NCI-H510A treated with DMSO at 0.1 percent for 48 hours (cell line): ENCODE measurements at regions not wholly inside any gene's neighbourhood (a gene's known extent, or its start where the extent isn't known, plus 50 kb on each side); places are given as distances from the start of the nearest gene placed in this dataset.

ENCODE experiments used
- DNase-seq: peaks from one replicate; lab custom pipeline; 2025; lab: John Stamatoyannopoulos, UW

DNA sequence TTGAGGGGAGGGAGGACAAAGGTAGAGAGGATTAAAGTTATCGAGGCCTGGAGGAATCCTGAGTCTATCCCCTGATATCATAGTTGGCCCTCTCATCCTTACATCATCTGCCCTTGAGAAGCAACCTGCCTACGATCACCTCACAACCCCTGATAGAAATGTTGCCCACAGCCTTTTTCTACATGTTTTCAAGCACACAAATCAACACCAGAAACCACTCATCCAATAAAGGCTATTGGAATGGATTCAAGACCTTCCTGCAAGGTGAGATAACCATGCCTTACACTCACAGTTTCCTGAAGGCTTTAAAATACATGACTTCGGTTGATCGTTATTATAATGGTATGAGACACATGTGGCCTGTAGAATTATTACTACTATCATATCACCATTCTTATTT, 175.7 kb upstream of the EGLN3 start:
- no peak for DNase-seq

DNA sequence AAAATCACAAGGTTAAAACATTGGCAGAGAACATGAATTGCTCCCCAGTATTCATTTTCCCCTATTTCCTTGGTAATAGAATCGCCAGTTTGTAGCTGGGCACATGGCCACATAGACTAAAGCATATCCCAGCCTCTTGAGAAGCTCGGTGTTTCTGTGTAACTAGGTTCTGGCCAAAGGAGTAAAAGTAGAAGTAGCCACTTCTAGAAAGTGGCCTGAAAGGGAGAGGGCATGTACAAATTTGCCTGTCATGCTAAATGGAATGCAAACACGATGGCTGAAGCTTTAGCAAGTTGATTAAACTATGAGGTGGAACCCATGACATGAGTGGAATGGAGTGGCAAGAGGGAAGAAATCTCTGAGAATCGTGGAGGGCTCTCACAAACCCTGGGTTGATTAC, 173.7 kb upstream of the EGLN3 start:
- no peak for DNase-seq

DNA sequence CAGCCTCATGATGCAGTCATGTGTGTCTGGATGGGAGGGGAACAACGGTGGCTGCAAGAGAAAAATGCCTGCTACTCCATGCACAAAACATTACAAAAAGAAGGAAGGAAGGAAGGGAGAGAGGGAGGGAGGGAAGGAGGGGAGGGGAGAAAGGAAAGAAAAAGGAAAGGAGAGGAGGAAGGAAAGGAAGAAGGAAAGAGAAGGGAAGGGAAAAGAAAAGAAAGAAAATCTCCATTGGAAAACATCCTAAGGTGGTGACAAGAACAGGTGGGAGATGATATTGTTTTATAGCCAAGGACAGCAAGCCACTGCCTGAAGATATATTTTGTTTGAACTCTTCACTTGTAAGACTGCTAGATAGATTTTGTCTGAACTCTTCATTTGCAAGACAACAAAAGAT, 171.8 kb upstream of the EGLN3 start:
- DNase-seq, result no peak

DNA sequence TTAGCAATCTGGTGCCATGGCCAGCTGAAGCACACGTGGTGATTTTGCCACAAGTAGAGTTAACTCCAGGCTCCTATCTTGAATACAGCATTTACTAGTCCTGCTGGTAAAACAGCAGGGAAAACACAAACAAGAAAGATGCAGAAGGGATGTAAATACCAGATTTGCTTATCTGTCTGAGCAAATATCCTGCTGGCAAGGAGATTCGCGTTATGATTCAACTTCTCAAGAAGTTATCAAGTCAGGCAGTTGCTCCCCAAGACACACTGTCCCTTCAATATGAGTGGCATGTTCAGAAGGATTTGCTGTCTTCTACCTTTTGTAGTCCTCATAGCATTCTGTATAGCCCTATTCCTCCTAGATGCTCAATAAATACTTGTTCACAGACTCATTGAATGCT, 171.2 kb upstream of the EGLN3 start:
- DNase-seq, result no peak

DNA sequence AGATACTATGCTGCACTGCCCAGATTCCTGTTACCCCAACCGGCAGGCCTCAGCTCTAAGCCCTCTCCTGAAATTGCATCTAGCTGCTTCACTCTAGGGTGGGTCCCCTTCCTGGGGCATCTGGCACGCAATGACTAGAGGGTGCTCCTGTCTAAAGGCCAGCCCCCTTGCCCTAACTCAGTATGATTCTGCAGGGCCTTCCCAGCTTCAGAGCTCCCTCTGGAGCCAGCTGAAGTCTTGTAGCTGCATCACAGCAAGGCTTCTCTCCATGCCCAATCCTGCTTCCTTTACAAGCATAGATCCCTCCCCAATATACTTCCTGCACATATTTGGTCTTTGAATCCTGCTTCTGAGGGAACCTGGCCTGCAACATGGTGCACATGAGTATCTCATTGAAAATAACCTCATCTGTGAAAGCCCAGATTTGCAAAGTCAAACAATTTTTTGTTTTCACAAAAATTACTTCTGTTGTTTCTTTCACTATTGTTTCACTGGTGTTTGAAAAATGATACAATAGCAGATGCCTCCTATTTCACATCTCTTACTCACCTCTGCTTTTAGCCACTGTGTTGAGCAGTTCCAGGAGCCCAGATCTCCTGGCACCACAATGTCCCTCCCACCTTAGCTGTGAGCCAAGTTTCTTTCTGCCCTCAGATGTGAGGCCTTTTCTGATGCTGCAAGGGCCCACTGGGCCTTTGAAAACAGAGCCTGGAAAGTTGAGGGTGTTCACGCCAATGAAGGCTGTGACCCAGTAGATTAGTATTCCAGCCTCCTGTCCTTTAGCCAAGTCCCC, 169.5 kb upstream of the EGLN3 start:
- DNase-seq, result peak; percentile 3

DNA sequence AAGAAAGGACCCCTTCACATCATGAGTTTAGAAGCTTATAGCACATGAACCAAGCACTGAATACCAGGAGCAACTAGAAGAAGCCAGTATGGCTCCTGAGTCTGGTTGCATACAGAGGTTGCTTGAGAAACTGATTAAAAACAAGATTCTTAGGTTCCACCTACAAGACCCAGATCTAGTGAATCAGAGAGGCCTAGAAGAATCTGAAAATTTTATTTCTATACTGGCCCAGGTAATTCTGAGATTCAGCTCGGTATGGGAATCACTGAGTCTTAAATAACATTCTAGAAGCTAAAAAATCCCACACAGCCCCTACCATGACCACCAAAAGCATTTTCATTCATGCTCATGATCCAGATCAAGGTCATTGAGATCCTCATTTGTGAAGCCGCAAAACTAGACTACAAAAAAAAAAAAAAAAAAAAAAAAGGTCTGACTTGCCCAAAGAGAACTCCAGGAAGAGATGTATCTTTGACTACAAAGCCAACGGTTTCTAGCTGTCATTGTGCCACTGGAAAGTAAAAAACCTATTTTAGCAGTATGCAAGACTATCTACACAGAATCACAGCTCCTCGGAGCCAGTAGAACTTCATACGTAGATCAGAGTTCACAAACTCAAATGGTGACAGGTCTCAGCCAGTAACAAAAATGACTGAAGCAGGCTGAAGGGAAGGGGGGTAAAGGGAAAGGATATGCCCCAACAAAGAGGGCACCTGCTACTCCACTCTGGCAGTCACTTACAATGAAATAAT, 168.4 kb upstream of the EGLN3 start:
- DNase-seq, result no peak

DNA sequence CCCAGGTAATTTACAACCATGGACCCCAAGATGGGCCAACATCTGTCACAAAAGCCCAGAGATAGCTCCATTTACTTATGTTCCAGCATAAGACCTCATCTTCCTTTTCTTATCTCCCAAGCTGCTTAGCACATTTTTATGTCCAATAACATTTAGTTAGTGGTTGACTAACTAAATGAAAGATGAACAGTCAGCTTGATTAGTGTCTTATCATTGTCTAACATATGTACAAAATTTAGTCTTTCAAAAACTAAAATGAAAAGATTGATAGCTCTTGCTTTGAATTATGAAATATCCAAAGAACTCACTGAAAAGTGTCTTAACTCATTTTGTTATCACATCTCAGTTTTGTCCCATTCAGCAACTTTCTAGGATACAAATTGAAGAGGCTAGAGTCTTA, 163.1 kb upstream of the EGLN3 start:
- DNase-seq, result no peak

DNA sequence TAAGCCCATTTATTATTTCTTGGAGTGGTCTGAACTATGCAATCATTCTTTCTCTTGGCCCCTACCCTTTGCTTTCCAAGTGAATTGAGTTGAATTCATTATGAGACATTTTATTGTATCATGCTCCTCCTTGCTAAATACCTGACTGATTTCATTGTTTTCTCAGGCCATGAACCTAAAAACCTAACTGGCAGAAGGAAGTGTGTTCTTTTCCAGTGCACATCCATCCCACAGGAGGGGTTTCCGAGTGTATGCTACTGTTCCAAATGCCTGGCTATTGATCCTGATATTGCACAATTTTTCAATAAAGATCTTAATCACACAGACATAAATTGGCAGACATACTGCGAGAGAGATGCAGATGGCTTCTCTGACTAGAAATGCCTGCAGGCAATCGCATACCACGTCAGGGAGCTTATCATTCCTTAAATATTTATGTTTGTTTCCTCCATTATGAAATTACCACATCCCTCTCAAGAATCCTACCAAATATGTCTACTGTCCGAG, 162.2 kb upstream of the EGLN3 start:
- no peak for DNase-seq

DNA sequence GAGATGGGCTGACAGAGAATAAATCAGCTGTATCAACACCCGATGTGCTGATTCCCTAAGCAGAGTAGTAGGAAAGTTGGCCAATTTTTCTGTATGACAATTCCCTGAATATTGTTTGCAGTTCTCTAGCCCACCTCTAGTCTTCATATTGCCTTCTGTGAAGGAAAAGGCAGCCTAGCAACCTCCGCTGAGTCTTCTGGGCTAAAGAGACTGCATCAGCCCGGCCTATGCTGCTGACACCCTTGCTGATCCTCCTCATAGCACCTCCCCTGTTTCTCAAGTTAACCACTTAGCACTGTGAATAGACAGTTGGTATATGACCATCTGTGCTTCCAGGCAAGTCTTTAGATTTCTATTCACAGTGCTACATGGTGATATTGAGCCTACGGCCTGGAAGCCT, 161.1 kb upstream of the EGLN3 start:
- DNase-seq, result no peak

DNA sequence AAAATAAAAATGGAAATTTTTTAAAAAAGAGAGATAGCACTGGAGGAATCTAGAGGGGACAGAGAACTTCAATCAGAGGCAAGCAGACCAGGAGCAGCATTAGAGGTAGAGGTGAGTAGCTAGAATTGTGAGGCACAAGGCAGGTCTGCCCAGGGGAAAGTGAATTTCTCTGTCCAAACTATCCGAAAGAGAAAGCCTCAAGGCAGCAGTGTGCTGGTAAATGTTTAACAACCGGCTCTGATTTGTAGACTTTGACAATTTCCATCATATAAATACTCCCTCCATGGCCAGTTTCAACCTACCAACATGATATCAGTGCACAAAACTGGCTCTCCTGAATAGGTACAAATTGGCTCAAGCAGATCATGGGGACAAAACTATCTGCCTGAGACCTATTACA, 160.6 kb upstream of the EGLN3 start:
- no peak for DNase-seq

DNA sequence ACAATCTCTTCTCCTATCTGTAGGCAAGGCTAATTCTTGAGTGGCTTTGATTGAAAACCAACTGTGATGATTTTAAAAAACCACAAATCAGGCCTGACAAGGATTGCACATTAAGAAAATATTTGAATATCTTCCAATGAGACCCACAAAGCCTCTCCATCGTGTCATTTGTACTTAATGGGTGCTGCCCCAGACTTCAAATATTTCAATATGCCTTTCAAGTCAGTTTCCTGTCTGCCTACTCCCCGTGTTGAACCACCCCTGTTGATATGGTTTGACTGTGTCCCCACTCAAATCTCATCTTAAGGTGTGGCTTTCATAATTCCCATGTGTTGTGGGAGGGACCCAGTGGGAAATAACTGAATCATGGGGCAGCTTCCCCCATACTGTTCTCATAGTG, 159.7 kb upstream of the EGLN3 start:
- no peak for DNase-seq

DNA sequence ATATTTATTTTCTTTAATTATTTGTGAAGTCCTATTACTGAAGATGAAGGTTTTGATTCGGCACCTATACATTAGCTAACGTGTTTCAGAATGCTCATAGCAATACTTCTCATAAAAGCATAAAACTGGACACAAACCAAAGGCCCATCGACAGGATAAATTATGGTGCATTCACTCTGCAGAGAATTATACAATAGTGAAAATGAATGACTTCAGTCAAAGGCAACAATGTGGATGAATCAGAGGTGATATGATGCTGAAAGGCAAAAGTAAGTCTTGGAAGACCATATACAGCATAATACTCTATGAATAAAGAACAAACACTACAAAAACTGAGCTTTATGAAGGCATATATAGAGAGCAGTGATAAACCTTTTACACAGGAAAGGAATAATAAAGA, 156.6 kb upstream of the EGLN3 start:
- DNase-seq, result no peak

DNA sequence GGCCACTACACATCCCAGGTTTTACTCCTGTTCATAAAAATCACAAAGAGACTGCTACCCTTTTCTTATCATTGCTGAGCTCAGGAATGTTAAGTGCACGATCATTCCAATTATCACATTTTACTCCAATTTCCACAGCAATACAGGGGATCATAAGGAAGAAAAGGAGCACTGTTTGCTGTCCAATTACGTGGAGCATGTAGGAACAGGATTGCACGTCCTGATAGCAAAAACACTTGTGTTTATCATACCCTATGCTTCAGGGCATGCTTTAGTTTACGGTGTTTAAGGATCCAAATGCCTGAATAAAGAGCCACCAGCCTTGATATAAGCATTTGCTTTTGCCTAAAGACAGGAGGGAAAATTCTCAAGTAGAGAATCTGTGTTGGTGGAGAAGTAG, 155.4 kb upstream of the EGLN3 start:
- no peak for DNase-seq

DNA sequence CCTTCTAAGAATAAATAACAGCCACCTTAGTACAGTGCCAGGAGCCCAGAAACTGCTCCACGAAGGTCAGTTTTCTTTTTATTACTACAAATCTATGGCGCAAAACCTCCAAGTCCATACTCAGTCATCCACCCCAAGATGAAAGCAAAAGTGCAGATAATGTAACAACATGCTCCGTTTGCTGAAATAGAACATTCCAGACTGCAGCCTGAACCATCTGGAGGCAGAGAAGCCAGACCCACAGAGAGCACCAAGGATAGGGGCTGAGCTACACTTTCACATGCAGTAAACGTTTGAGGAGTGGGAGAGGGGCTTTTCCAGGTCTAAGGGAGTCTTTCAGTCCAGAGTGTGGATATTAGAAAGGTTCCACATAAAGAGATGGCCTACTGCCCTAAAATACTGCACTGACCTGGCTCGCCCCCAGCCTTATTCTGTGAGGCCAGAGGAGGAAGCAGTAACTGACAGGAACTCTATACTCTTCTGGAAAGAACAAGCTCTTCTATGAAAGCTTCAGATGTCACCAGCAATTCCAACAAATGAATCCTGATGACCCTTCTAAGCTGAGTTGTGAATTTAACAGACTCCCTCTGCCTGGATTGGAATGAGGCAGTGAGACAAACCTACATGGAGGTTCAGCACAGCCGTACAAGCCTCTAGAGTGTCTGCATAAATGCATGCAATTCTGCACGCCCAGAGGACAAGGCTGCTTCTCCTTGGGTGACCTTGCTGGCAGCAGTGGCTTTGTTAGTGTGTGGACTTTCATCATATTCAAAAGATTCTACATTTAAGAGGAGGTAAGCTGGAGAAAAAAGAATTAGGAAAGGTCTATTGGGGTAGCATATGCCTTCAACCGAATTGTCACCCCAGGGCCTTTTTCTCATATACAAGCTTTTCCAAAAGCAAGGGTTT, 153.9 kb upstream of the EGLN3 start:
- no peak for DNase-seq

DNA sequence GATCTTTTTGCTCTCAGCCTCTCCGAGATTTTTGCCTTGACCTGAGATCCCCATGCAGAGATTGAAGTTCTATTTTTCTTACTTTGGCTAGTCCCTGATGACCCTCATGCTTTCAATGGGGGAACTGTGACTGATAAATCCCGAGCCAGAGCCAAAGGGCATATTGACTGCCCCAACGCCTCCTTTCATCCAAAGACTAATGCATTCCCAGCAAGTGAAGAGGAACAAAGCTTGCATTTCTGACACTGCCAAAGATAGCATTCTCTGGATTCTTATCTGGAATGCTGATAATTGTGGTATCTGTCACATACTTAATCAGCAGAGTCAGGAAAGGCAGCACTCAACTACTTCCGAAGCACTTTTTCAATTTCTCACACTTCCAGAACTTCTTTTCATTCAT, 152.3 kb upstream of the EGLN3 start:
- no peak for DNase-seq

DNA sequence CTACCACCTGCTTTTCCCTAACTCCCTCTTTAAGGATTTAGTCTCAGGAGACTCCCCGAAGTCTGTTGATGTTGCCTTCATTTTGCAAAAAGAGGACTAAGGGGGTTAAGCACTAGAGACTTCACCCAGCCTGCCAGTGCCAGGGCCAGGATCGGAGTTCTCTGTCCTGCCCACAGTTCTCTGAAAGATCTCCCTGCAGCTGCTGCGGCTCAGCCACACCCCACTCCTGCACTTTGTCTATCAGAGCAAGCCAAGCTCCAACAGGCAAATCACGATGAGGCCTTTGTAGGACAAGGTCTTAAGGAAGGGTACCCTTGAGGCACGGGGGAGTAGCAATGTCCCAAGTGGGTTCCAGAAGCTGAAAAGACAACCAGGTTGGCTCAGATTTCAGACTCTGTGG, 148.8 kb upstream of the EGLN3 start:
- no peak for DNase-seq

DNA sequence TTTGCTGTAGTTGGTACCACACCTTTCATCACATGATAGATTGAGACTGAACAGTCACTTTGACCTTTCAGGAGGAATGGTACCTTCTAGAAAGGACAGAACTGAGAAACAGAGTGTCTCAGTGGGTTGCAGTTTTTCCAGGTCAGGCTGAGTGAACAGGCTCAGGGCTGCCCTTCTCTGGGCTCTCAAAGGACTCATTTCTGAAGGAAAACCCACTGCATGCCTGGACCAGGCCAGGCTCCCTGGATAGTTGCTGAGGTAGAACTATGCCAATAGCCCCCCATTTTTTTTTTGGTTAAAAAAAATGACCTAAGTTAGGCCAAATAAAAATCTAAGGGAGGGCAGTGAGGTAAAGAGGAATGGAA, 148.1 kb upstream of the EGLN3 start:
- DNase-seq, result no peak

DNA sequence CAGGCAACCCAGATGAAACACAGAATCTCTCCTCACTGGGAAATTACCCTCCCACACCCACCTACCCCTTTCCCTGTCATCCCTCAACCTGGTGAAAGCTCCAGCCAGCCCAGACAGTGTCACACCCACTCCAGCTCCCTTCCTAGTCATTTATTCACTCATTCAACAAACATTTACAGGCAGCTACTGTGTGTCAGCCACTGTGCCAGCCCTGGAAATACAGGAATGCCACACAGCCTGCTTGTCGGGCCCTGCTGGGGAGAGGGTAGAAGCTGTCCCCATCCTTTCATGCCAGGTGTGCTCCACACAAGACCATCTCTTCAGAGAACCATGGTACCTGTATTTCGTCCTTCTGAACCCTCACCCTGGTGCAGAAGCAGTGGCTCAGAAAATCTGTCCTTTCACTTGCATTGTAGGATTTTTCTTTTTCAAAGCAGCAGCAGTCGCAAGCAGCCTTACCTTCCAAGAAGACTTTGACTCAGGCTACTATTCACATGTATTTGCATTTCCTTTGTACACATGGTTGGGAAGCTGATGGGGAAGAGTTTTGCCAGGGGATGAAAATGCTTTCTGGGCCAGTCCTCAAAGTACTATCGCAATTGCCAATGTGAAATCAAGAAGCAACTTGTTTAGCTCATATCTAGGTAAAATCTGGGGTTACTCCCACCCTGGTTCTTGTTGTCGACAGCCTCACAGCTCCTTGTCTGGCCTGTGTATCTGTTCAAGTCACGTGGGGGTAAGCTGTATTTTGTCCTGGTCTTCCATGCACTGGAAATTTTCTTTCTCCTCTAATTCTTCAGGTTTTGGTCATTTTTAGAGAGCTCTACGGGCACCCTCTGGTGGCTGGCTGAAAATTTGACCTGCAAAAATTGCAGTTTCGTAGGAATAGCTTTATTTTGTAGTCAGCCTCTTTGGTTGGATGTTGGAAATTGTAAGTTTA, 147.4 kb upstream of the EGLN3 start:
- DNase-seq, result no peak

DNA sequence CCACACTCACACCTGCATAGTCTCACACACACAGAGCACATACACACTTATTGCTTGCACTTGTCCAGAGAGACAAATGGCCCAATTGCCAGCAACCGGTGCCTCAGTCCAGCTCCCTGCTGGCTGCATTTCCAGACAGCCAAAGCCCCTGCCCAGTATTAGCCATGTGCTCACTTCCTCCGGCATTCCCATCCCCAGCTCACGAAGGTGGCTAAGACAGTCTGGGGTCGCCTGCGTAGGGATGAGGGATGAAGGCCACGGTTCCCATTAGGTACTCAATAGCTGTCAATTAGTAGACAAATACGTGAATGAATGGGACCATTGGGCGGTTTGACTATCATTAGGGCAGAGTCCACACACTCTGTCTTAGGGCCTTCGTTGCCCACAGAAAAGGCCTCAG, 146.8 kb upstream of the EGLN3 start:
- no peak for DNase-seq

DNA sequence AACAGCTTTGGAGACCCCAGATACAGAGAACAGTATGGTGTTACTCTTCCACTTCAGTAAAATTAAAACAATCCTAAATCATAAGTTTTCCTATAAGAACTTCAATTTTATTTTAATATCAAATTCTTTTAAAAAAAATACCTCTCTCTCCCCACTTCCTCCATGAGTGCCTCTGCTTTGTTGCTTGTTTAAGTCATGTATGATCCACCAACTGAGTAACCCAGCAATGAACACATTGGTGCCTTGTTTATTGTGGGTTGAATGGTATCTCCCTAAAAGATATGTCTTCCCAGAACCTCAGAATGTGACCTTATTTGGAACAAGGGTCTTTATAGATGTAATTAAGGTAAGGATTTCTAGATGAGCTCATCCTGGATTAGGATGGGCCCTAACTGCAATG, 143.5 kb upstream of the EGLN3 start:
- no peak for DNase-seq

DNA sequence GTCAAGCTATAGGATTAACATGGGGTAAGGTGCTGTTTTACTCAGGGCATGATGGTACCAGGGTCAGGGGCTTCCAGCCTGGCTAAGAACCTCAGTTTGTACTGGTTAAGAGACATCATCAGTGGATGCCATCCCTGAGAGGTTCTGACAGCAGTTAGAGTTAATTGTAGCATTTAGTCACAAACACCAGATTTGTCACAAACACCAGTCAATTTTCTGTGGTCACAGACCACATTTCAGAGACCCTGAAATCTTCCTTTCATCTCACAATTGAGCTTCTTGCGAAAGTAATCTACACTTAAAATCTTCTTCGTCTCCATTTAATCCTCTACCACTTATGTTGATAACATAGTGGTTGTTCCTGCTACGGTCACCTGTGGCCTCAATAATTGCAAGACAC, 143.0 kb upstream of the EGLN3 start:
- DNase-seq, result no peak

DNA sequence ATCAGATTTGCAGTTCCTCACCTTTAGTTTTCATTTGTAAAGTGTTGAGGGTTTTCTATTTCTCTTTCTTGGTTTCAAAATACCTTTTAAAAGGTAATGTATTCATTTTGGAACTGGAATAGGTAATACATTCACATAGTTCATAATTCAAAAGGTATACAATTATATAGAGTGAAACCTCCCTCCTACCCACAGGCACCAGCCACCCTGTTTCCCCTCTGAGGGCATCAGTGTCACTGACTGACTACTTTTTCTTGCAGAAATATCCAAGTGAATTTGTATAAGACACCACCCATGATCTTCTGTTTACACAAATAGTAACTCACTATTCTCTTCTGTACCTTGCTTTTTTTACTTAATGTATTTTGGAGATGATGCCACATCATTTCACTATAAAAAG, 139.6 kb upstream of the EGLN3 start:
- no peak for DNase-seq
